ENCODE measurements at regions not wholly inside any gene's neighbourhood (a gene's known extent, or its start where the extent isn't known, plus 50 kb on each side); places are given as distances from the start of the nearest gene placed in this dataset.

- TF ChIP-seq MGA (IDR thresholded peaks at IDR 0.05): no peak
- TF ChIP-seq KDM4B (IDR thresholded peaks at IDR 0.05; ENCODE audit: borderline replicate concordance in 2 of 2, low read depth in 1 of 2): no peak
- TF ChIP-seq GATA2 (CRISPR knock-in tag; IDR thresholded peaks at IDR 0.05): no peak
- no peak for TF ChIP-seq BACH1 (tag; IDR thresholded peaks at IDR 0.05)
- no peak for TF ChIP-seq PYGO2 (tag; IDR thresholded peaks at IDR 0.05)
- TF ChIP-seq ZNF3 (CRISPR knock-in tag; IDR thresholded peaks at IDR 0.05): no peak
- no peak for TF ChIP-seq ZNF24 (IDR thresholded peaks at IDR 0.05)
- no peak for TF ChIP-seq ZNF449 (CRISPR knock-in tag; IDR thresholded peaks at IDR 0.05)
Measured at GRCh38 chr14:44767646-44768173, 194.0 kb downstream of the KLHL28 start (continued).

Measured in K562 (cell line).